ENCODE measurements at regions not wholly inside any gene's neighbourhood (a gene's known extent, or its start where the extent isn't known, plus 50 kb on each side); places are given as distances from the start of the nearest gene placed in this dataset.
"Not testable (repeated sequence)": the region's sequence is repeated elsewhere in the genome, so short reads cannot be mapped to it uniquely, and the experiment has no call there.

DNA sequence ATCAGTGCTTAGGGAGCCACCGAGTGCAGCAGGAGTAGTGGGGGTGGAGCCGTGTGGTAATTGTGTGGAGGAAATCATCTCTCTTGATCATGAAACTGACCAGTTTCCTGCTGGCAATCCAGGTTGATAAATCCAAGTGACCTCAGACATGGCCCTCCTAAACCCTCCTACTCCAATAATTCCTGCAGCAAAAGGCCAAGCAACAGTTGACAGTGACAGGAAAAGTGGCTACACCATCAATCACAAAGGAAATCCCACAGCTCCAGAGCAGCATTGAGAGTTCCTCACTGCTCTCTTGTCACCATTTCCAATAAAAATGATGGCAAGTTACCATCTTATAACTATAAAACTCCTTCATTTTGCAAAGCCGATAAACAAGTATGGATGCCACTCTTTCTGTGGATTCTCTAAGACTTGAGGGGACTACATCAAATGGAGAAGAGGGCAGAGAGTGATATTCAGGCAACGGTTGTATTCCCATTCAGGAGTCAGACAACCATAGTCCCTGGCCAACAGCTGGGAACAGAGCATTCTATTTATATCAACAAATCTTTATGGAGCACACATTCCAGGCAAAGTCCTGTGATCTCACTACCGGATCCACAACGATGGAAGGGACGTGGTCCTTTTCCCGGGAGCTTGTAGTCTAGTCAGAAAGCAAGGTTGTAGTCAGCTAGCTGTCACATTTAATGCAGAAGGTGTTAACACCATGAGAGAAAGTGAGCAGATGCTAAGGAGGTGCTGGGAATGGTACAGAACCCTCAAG lies 312.5 kb upstream of the CTNNB1 start:
- TF ChIP-seq, protein P1, sequence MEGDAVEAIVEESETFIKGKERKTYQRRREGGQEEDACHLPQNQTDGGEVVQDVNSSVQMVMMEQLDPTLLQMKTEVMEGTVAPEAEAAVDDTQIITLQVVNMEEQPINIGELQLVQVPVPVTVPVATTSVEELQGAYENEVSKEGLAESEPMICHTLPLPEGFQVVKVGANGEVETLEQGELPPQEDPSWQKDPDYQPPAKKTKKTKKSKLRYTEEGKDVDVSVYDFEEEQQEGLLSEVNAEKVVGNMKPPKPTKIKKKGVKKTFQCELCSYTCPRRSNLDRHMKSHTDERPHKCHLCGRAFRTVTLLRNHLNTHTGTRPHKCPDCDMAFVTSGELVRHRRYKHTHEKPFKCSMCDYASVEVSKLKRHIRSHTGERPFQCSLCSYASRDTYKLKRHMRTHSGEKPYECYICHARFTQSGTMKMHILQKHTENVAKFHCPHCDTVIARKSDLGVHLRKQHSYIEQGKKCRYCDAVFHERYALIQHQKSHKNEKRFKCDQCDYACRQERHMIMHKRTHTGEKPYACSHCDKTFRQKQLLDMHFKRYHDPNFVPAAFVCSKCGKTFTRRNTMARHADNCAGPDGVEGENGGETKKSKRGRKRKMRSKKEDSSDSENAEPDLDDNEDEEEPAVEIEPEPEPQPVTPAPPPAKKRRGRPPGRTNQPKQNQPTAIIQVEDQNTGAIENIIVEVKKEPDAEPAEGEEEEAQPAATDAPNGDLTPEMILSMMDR (IDR thresholded peaks at IDR 0.05; ENCODE audit: low read depth, low read length, missing control alignments): no peak
- DNase-seq (ENCODE audit: extremely low read depth, low read depth): no peak
- H3K4me3 ChIP-seq (replicated peaks; ENCODE audit: low read depth, low read length): no peak overlapping the region

DNA sequence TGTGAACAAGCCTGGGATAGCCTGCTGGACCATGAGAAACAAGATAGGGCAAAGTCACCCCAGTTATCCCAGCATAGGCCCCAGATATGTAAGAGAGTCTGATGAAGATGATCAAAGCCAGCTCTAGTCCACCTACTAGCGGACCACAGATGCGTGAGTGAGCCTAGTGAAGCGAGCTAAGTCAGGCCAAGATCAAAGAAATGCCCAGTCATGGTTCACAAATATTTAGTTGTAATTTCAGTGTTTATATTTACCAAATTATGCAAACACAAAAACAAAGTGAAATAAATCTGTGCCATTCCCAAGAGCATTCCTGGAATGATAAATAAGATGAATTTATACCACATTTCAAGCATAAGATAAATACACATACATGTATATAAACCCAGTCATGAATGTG lies 308.1 kb upstream of the CTNNB1 start:
- no peak overlapping the region for H3K4me3 ChIP-seq (replicated peaks; ENCODE audit: low read depth, low read length)
- TF ChIP-seq, protein P1 (IDR thresholded peaks at IDR 0.05; ENCODE audit: low read depth, low read length, missing control alignments): no peak
- DNase-seq (ENCODE audit: extremely low read depth, low read depth): no peak

DNA sequence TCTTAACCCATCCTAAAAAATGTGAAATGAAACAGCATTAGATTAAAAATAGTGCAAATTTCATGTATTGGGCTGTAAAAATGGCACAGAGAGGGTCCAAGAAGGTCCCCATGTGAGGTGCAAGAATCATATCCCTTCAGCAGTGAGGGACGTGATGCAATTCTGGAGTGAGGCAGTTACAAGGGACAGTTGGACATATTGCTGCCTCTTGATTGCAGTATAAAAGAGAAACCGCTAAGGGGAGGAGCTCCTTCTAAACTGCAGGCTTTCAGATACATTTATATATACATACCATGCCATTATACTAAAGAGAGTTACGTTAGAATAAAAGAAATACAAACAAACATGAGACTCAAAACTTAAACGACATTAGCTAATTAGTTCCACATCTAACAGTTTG lies 304.2 kb upstream of the CTNNB1 start:
- no peak for DNase-seq (ENCODE audit: extremely low read depth, low read depth)
- TF ChIP-seq, protein P1 (IDR thresholded peaks at IDR 0.05; ENCODE audit: low read depth, low read length, missing control alignments): no peak
- H3K4me3 ChIP-seq (replicated peaks; ENCODE audit: low read depth, low read length): no peak overlapping the region

DNA sequence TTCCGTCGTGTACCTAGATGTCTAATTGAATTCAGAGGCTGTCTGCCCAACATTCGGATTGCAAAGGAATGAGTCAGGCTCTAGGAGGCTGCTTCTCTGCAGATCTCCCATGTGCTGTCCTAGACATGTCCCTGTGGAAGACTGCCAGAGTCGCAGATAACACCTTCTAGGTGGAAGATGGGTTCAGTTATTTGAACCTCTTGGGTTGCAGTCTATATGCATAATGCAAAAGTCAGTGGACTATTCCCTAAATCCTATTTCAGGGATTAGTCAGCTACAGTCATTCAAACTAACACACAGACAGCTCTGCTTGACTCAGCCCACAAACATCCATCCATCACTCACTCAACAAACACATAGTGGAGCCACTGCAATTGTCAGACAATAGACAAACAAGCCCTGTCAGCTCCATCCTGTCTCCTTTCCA lies 300.0 kb upstream of the CTNNB1 start:
- TF ChIP-seq, protein P1 (IDR thresholded peaks at IDR 0.05; ENCODE audit: low read depth, low read length, missing control alignments): no peak
- DNase-seq (ENCODE audit: extremely low read depth, low read depth): no peak
- no peak overlapping the region for H3K4me3 ChIP-seq (replicated peaks; ENCODE audit: low read depth, low read length)

DNA sequence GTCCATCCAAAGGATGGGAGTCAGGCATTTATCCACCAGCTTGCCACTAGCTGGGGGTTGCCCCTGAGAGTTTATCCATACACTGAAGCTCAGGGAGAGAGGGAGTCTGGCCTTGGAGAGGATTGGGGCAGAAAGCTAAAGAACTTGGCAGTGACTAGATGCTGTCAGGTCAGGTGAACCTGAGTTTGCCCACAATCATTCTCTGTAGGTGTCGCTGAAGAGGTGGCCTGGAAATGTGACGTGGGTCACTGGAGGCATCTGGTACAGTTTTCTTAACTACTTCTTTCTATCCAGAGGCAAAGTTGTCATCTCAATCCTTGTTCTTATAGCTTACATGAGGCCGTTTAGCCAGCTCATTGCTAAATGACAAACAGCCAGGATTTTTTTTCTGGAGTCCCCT lies 298.0 kb upstream of the CTNNB1 start:
- TF ChIP-seq, protein P1 (IDR thresholded peaks at IDR 0.05; ENCODE audit: low read depth, low read length, missing control alignments): no peak
- no peak for DNase-seq (ENCODE audit: extremely low read depth, low read depth)
- H3K4me3 ChIP-seq (replicated peaks; ENCODE audit: low read depth, low read length): no peak overlapping the region

DNA sequence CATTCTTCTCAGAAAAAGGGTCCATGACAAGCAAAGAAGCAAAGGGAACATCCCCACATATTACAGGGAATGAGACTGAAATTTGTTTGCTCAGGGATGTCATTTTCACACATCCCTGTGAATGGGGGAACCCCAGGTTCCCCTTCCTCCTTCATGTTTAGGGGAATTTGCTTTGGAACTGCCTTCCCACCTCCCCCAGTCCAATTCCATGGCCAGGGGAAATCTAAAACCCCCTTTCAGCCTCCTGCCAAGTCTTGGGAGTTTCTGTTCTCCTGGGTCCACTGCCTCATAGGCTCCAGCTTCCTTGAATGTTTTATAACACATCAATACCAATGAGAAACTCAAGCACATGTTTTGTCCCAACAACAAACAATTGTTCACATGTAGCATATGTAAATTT lies 297.5 kb upstream of the CTNNB1 start:
- TF ChIP-seq, protein P1 (IDR thresholded peaks at IDR 0.05; ENCODE audit: low read depth, low read length, missing control alignments): no peak
- no peak for DNase-seq (ENCODE audit: extremely low read depth, low read depth)
- H3K4me3 ChIP-seq (replicated peaks; ENCODE audit: low read depth, low read length): no peak overlapping the region

DNA sequence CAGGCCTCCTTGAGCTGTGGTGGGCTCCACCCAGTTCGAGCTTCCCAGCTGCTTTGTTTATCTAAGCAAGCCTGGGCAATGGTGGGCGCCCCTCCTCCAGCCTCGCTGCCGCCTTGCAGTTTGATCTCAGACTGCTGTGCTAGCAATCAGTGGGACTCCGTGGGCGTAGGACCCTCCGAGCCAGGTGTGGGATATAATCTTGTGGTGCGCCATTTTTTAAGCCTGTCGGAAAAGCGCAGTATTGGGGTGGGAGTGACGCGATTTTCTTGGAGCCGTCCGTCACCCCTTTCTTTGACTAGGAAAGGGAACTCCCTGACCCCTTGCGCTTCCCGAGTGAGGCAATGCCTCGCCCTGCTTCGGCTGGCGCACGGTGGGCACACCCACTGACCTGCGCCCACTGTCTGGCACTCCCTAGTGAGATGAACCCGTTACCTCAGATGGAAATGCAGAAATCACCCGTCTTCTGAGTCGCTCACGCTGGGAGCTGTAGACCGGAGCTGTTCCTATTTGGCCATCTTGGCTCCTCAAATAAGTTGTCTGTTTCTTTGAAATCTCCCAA lies 291.3 kb upstream of the CTNNB1 start:
- H3K4me3 ChIP-seq (replicated peaks; ENCODE audit: low read depth, low read length); DNase-seq (ENCODE audit: extremely low read depth, low read depth): not testable (repeated sequence)

All from HFF-Myc (cell line).